22Rv1 (cell line): ENCODE measurements at regions not wholly inside any gene's neighbourhood (a gene's known extent, or its start where the extent isn't known, plus 50 kb on each side); places are given as distances from the start of the nearest gene placed in this dataset.

Source experiments
- H3K27ac ChIP-seq: fragments of 450-650 bp; 2 replicates; pipeline ENCODE4 v1.5.1; 2017
- CTCF ChIP-seq: fragments of 450-650 bp; IDR thresholded peaks from 2 replicates; pipeline ENCODE4 v1.5.1; 2017; ENCODE audit warnings: mild to moderate bottlenecking
- ZFX ChIP-seq: fragments of 450-650 bp; IDR thresholded peaks from 2 replicates; pipeline ENCODE4 v1.6.1; 2017; ENCODE audit warnings: antibody characterized with exemption, borderline replicate concordance

GRCh38 chr10:131702531-131703356 is 198.1 kb upstream of the PPP2R2D start:
- TF ChIP-seq CTCF (no peak), ZFX (no peak)
- H3K27ac ChIP-seq: no peak overlapping the region

GRCh38 chr10:131703541-131703940 is 197.3 kb upstream of the PPP2R2D start:
- TF ChIP-seq ZFX (no peak), CTCF (no peak)
- H3K27ac ChIP-seq: no peak overlapping the region

GRCh38 chr10:131703941-131704340 is 196.9 kb upstream of the PPP2R2D start:
- no peak for TF ChIP-seq ZFX
- no peak for TF ChIP-seq CTCF

GRCh38 chr10:131706476-131706875 is 194.3 kb upstream of the PPP2R2D start:
- TF ChIP-seq ZFX (no peak), CTCF (no peak)
- no peak overlapping the region for H3K27ac ChIP-seq

More at GRCh38 chr10:131703941-131704340, 196.9 kb upstream of the PPP2R2D start:
- H3K27ac ChIP-seq: no peak overlapping the region

- no peak overlapping the region for H3K27ac ChIP-seq
Measured at GRCh38 chr10:131706952-131707351, 193.9 kb upstream of the PPP2R2D start.

GRCh38 chr10:131708225-131708880 is 192.5 kb upstream of the PPP2R2D start:
- TF ChIP-seq CTCF (no peak), ZFX (no peak)
- no peak overlapping the region for H3K27ac ChIP-seq

More at GRCh38 chr10:131706952-131707351, 193.9 kb upstream of the PPP2R2D start:
- no peak for TF ChIP-seq ZFX

GRCh38 chr10:131710142-131710861 is 190.5 kb upstream of the PPP2R2D start:
- TF ChIP-seq ZFX (no peak), CTCF (no peak)
- no peak overlapping the region for H3K27ac ChIP-seq
